A549 (cell line): ENCODE measurements at regions not wholly inside any gene's neighbourhood (a gene's known extent, or its start where the extent isn't known, plus 50 kb on each side); places are given as distances from the start of the nearest gene placed in this dataset.

Experiments
- ATAC-seq, 2 experiments: fragments of 200-7000 bp in 1 of 2; fragments of >200 bp in 1 of 2; cut with Nextera tagmentation in 1 of 2; cut with Tn5 transposase in 1 of 2; 3 replicates each; pipeline versions ENCODE4 v1.8.0 to v1.9.1; 2018 to 2020; ENCODE audit warnings: mild to moderate bottlenecking in 1 of 2, moderate library complexity in 1 of 2
- CTCF ChIA-PET: fragments of 300-600 bp; sonication (Branson Sonifier 250); formaldehyde crosslinking; extraction: SDS; loops from one replicate; lab custom pipeline; 2021; ENCODE audit warnings: antibody characterized with exemption, inconsistent platforms; lab: Yijun Ruan, JAX
- POLR2A ChIA-PET: fragments of 350-600 bp; formaldehyde crosslinking; extraction: SDS; loops from one replicate; lab custom pipeline; 2021; ENCODE audit warnings: antibody characterized with exemption, inconsistent platforms; lab: Yijun Ruan, JAX
- DNase-seq, 2 experiments: peaks; one replicate each; pipeline versions ENCODE4 v3.0.0 to v3.0.0-alpha.2; 2011 to 2016; ENCODE audit warnings: low read depth in 1 of 2, low spot score in 1 of 2
- FAIRE-seq: peaks from 2 replicates; lab custom pipeline; 2011; peaks lifted over from hg19 to GRCh38; lab: Jason Lieb, UNC
- H3K27ac ChIP-seq, 2 experiments: fragments of >200 bp; sonication (Bioruptor Twin); formaldehyde crosslinking; 3 replicates each; pipeline ENCODE4 v1.5.1; 2016 to 2017
- H3K4me1 ChIP-seq: fragments of >200 bp; sonication (Bioruptor Twin); formaldehyde crosslinking; 3 replicates; pipeline ENCODE4 v1.6.1; 2016
- H3K4me2 ChIP-seq: fragments of >200 bp; sonication (Bioruptor Twin); formaldehyde crosslinking; 3 replicates; pipeline ENCODE4 v1.6.1; 2016
- H3K4me3 ChIP-seq: fragments of >200 bp; sonication (Bioruptor Twin); formaldehyde crosslinking; 3 replicates; pipeline ENCODE4 v1.5.1; 2016
- H3K9me3 ChIP-seq: fragments of >200 bp; sonication (Bioruptor Twin); formaldehyde crosslinking; 3 replicates; pipeline ENCODE4 v1.6.1; 2016
- EHMT2 ChIP-seq: fragments of 200-600 bp; sonication (generic); IDR thresholded peaks from 2 replicates; pipeline ENCODE4 v1.6.1; 2016; ENCODE audit warnings: antibody characterized with exemption, low read depth, mild to moderate bottlenecking, moderate library complexity
- FOSL2 ChIP-seq, 2 experiments: fragments of 450-650 bp in 1 of 2; fragments of >200 bp in 1 of 2; sonication (Bioruptor Twin) in 1 of 2; formaldehyde crosslinking; IDR thresholded peaks; 2 replicates each; pipeline versions ENCODE4 v1.5.0 to v1.6.1; 2016 to 2020; ENCODE audit warnings: mild to moderate bottlenecking in 1 of 2, moderate library complexity in 1 of 2
- KDM5A ChIP-seq: fragments of 200-600 bp; sonication (generic); IDR thresholded peaks from 2 replicates; pipeline ENCODE4 v1.6.1; 2016; ENCODE audit warnings: antibody characterized with exemption, mild to moderate bottlenecking
- MAFK ChIP-seq: fragments of 450-650 bp; IDR thresholded peaks from 2 replicates; pipeline ENCODE4 v1.6.1; 2014; ENCODE audit not compliant: partially characterized antibody
- ZSCAN20 ChIP-seq: fragments of 250-450 bp; sonication (Bioruptor Pico); IDR thresholded peaks from 2 replicates; pipeline ENCODE4 v1.8.0; 2022; ENCODE audit warnings: mild to moderate bottlenecking, moderate library complexity
- WGBS: methylation state at CpG from one replicate; pipeline ENCODE4 v1.1.6; 2017; ENCODE audit errors: missing lambda C conversion rate; 5-methylcytosine and 5-hydroxymethylcytosine counted together
- TF ChIP-seq, protein P1 (sequence below): fragments of 150-350 bp; IDR thresholded peaks from 2 replicates; pipeline ENCODE4 v1.6.1; 2014; ENCODE audit warnings: low read depth, mild to moderate bottlenecking, low read length

DNA sequence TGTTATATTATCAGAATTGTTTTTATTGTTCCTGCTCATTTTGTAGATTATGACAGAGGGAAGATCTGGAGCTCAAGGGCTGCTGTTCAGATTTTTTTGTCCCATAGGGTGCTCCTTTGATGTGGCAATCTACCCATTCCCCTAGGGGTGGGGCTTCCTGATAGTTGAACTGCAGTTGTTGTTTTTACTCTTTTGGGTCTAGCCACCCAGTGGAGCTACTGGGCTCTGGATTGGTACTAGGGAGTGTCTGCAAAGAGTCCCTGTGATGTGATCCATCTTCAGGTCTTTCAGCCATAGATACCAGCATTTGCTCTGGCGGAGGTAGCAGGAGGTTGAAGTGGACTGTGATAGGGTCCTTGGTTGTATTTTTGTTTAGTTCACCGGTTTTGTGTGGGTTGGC lies 57.9 kb upstream of the SLCO1B1 start (continued):
- TF ChIP-seq, protein P1, sequence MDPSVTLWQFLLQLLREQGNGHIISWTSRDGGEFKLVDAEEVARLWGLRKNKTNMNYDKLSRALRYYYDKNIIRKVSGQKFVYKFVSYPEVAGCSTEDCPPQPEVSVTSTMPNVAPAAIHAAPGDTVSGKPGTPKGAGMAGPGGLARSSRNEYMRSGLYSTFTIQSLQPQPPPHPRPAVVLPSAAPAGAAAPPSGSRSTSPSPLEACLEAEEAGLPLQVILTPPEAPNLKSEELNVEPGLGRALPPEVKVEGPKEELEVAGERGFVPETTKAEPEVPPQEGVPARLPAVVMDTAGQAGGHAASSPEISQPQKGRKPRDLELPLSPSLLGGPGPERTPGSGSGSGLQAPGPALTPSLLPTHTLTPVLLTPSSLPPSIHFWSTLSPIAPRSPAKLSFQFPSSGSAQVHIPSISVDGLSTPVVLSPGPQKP = no peak
- TF ChIP-seq EHMT2 (no peak), MAFK (no peak), ZSCAN20 (CRISPR knock-in tag) (no peak)
- TF ChIP-seq, all 56 proteins: peak for 0

DNA sequence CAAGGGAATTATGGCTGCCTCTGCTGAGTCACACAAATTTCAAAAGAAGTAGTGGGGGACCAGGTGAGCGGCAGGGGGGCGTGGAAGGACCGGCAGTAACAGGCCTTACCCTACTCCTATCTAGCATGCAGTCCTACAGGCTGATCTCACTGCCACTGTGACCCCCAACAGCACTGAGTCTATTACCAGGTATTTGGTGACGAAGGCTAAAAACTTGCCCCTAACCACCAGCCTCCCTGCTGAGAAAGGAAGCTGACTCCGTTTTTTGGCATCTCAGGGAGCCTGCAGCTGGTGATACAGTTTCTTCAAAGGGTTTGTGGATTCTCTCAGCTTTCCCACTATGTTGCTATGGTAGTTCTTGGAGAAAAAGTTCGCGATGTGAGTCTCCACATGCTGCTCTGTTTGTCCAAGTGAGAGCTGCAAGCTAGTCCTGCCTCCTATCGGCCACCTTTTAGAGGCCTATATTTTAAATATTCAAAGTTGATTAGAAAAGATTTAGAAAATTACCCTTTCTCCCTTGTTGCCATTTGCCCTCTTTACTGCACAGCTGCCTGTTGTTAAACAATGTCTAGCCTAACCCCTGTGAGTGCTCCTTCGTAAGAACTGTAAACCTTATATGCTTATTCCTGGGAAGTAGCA lies 57.1 kb upstream of the SLCO1B1 start:
- no peak for TF ChIP-seq FOSL2 (IDR thresholded peaks at IDR 0.05)
- TF ChIP-seq FOSL2 (CRISPR knock-in tag; IDR thresholded peaks at IDR 0.05) = peak; percentile 28; the same call in 1 of the 2 replicates
- no peak for TF ChIP-seq KDM5A
- Histone ChIP-seq H3K4me1 (no peaks in the 10 kb centered on the region), H3K4me3 (no peak overlapping the region), H3K4me2 (no peak overlapping the region), H3K9me3 (0 out of 3 replicates have a peak, but pooled peaks cover 3% of the 10 kb centered on the region), H3K27ac (peak overlapping the region in 1 of 2 experiments; percentile 60; a peak in 2 of 6 replicates)
- CTCF ChIA-PET = interaction anchor here (1.0 kb wide), 1 partner anchor 192 kb away, joined by 3 read pairs; no protein-coding TSS in a partner anchor
- no peak for FAIRE-seq
- DNase-seq = peak in 1 of 2 experiments; percentile 30
- peak; percentile 80 to 87; a peak in 5 of 6 replicates for ATAC-seq
- POLR2A ChIA-PET = no interaction called here
- 65% methylated on average over 9 of the region's 9 CpGs for WGBS
